A172 (cell line): ENCODE measurements at regions not wholly inside any gene's neighbourhood (a gene's known extent, or its start where the extent isn't known, plus 50 kb on each side); places are given as distances from the start of the nearest gene placed in this dataset.
"Not testable (repeated sequence)": the region's sequence is repeated elsewhere in the genome, so short reads cannot be mapped to it uniquely, and the experiment has no call there.

Experiments
- DNase-seq: peaks from one replicate; pipeline ENCODE4 v3.0.0-alpha.2; 2015; ENCODE audit warnings: low spot score

- DNase-seq, result no peak
Measured at GRCh38 chr13:107819071-107819470, 396.3 kb downstream of the LIG4 start.

- DNase-seq, result no peak
Measured at GRCh38 chr13:107817647-107818287, 397.6 kb downstream of the LIG4 start.

DNA sequence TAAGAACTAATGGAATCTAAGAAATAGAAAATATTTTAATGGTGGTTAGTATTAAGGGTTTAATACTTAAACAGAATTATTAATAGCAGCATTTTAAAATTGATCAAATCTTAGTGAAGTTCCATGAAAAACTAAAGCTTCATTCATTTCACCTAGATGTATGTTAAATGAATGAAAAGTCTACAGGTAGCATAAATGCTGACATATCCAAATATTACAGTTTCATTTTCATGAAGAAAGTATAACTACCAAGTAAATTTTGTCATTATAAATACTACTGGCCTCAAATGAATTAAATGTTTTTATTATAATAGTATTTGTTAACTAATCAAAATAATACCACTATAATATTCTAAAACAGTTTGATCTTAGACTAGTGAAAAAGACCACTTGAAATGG is 403.3 kb downstream of the LIG4 start:
- no peak for DNase-seq

GRCh38 chr13:107811233-107812013 is 403.9 kb downstream of the LIG4 start:
- no peak for DNase-seq

GRCh38 chr13:107809125-107809524 is 406.2 kb downstream of the LIG4 start:
- no peak for DNase-seq

- DNase-seq, result no peak
Measured at GRCh38 chr13:107808389-107808788, 406.9 kb downstream of the LIG4 start.

DNA sequence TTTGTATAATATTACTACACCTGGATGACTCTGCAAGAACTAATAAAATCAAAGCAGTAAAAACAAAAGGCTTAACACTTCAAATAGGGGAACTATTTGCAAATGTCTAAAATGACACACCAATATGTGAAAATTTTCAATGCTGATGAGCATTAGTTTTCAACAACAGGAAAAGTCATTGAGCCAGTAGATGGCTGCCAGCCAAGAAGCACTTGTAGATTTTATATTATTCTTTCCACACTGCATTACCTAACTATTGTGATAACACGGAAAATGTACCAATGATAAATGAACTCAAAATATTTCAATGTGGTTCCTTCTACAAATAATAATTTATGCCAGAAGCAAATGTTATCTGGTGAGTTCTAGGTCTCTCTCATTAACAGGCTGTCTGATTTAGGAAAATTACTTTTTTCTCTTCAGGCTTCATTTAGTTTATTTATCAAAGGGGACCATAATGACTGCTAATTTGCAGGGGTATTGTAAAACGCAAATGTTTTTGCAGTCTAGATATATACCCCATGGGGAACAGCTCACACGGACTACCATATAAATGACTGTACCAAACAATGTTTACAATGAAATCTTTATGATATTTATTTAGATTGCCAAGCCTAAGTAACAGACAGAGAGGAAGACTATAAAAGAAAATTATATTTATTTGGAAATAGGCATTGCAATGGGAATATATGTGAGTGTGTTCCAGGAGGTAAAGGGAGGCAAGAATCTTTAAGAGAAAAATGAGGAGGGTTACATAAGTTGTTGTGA is 407.8 kb downstream of the LIG4 start:
- no peak for DNase-seq

GRCh38 chr13:107806726-107807125 is 408.6 kb downstream of the LIG4 start:
- DNase-seq, result no peak

DNA sequence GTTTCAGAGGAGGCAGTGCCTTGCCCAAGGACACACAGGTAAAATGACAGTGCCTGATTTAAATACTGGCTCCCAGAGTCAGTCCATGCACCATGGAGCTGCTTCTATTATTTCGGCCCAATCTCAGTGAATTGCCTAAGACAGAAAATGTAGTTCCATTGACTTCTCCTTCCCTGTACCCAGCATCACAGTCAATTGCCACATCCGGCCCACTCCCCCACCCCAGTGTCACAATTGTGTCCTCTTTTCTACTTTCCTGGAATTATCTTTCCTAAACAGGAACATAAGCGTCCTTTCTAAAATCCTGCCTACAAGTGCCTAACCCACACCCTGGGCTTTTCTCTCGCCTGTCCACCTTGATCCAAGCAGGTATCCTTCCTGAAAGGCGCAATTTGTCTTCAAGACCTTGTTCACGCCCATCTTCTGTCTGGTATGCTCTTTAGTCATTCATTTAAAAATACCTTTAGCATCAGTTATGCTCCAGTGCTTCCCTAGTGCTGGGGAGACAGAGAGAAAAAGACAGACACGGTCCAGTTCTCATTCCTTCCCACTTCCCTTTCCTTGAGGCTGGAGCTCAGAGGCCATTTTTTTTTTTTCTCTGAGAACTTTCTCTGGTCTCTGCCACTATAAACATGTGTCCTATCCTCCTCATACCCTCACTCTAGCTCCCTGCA is 411.4 kb downstream of the LIG4 start:
- DNase-seq, result no peak

GRCh38 chr13:107801621-107802020 is 413.7 kb downstream of the LIG4 start:
- no peak for DNase-seq

GRCh38 chr13:107799001-107799400 is 416.3 kb downstream of the LIG4 start:
- no peak for DNase-seq

GRCh38 chr13:107790397-107790796 is 424.9 kb downstream of the LIG4 start:
- DNase-seq, result no peak

DNA sequence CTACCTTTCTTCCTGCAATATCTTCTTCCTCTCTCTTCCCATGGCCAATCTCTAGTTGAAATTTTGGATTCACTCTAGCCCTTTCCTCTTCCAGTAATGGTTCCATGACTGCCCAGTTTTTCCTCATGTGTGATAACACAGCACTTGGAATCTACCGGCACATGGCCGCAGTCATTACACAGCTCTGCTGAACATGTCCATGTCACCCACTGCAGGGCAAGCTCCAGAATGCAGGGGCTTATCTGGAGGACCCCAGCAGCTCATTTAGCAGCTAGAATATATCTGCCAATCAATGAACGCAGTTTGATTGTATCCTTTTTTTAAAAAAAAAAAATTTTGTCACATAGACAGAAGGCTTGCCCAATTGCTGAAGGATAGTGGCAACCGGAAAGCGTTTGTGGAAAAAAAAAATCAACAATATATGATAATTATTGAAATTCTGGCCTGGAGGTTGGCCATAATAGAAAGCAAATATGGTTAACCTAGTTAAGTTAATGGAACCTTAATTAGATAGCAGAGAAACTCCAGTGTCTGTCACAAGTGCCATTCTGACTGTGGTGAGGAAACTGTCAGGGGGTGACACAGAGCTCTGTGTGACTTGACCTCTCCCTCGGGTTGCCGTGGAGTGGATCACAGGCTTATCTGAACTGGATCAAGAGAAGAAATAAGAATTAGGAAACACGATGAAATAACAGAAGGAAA is 426.7 kb downstream of the LIG4 start:
- DNase-seq, result no peak

- DNase-seq, result not testable (repeated sequence)
Measured at GRCh38 chr13:107782646-107783045, 432.7 kb downstream of the LIG4 start.

- no peak for DNase-seq
Measured at GRCh38 chr13:107778094-107778493, 437.2 kb downstream of the LIG4 start.

DNA sequence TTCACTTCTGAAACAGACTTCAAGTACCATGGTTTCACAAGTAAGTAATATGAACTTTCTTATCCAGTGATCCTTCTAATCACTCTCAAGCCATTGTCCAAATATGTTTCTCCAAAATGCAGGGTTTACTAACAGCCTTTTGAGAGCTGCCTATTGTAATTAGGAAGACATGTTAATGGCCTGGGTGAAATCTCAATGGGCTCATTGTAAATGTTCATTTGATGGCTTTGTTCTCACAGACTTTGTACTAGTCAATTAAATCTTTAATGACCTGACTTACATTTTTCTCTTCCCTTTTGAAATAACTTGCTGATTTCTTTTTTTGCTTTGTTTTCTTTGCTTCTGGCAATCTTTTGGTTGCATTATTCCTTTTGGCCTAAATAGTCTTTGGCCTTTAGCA is 444.8 kb downstream of the LIG4 start:
- DNase-seq, result no peak

DNA sequence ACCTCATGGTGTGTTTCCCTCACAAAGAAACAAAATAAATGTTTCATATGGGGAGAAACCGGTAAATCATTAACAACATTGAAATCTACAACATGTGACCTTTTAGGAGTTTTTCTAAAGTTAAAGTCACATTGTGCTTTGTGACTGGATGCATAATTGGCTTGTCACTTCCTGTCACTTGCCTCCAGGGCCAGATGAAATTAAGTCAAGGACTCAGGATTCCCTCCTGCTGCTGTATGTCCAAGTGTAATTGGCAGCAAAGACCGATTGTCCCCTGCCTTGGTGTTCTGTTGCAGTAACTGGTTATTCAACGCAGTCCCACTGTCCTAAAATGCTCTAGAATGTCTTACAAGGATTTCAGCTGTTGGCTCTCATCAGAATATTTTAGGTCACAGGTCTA is 448.2 kb downstream of the LIG4 start:
- DNase-seq, result no peak

GRCh38 chr13:107765724-107766401 is 449.5 kb downstream of the LIG4 start:
- no peak for DNase-seq

DNA sequence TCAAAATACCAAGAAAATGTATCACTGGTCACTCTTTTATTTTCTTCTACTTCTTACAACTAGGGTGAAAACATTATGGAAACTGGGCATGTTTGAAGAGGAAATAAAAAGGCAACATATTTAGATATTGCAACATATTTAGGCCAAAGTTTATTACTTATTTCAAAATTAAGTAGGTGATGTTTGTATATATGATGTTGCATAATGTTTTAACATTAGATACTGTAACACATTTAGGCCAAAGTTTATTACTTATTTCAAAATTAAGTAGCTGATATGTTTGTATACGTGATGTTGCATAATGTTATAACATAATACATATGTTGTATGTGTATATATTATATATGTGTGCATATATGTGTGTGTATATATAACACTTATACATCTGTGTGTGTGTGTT is 451.3 kb downstream of the LIG4 start:
- DNase-seq, result no peak

DNA sequence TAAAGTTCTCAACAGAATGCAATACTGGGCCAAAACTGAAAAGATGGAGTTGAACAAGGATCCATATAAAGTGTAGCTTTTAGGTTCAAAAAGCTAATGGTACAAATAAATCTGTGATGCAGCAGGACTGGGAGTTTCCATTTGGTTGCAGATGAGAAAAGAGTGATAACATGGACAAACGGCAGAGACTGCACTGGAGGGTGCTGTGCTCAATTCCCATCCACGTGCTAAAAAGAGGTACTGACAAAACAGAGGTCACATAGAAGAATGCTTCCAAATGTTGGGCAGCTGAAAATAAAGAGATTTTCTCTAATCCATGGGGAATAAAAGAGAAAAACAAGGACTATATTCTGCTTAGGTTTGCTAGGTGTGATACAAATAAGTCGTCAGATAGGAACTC is 461.6 kb downstream of the LIG4 start:
- DNase-seq, result no peak

DNA sequence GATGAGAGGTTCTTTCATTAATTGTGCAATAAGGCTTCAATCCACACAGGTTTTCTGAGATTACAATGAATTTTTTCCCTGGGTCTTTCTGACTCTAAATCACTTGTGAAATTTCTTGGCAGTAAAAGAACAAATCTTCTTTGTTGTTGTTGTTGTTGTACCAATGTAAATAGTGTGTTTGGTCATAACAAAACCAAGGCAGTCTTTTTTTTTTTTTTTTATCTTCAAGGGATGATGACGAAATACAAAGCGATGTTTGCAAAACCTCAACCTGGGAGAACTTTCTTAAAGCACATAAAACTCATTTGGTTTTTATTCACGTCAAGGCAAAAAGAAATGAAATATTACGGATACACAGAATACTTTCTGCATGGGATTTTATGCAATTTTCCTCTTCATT is 462.0 kb downstream of the LIG4 start:
- DNase-seq, result no peak
